GM19438 (cell line): ENCODE measurements at regions not wholly inside any gene's neighbourhood (a gene's known extent, or its start where the extent isn't known, plus 50 kb on each side); places are given as distances from the start of the nearest gene placed in this dataset.
"Not testable (repeated sequence)": the region's sequence is repeated elsewhere in the genome, so short reads cannot be mapped to it uniquely, and the experiment has no call there.

Experiments
- ATAC-seq: cut with Tn5 transposase; IDR thresholded peaks from one replicate; pipeline ENCODE4 v1.9.1; 2021; ENCODE audit warnings: low read depth; ENCODE audit not compliant: unreplicated experiment

DNA sequence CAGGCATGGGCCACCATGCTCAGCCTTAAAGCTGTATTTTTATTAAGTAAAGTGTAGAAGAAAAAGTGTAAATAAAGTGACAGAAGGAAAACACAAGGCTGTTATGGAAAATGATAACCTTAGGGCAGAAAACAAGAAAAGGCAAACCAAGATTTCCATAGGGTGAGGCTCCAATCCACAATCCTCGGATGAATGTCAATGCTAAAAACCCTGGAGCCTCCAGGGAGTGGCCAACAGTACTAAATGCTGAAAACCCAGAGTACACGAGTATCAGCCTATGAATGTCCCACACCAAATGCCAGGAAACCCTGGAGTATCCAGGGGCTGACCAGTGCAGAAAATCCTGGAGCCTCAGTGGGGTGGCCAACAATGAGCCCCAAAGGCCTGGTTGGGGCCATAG, 292.6 kb downstream of the RPIA start:
- not testable (repeated sequence) for ATAC-seq

DNA sequence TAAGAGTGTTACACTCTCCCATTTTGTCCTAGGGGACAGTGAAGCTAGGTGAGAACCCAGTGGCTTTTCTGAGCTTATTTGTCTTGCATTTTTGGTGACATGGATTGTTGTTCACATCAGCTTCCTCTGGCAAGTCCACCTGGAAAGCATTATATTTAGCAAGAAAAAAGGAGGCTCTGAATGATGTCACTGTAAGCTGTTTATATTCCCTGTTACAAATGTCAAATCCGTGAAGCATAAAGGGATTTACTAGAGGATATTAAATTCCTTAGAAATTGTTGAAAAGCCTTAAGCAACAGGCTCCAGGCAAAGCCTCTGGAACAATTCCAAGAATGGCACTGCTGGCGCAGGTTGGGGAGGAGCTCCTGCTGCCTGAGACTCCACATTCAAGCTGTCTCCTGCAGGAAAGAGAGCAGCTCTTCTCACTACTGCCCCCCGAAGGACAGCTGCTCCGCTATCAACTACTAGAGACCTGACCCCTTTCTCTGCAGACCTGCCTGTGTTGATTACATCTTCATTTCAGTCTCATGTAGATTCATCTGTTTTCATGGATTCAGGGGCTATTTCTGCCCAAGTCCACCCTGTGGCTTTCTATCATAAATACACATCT, 295.4 kb downstream of the RPIA start:
- not testable (repeated sequence) for ATAC-seq

GRCh38 chr2:88988617-88989016, 297.1 kb downstream of the RPIA start:
- not testable (repeated sequence) for ATAC-seq

- ATAC-seq: peak; percentile 56
Observed at GRCh38 chr2:88992819-88993218, 301.3 kb downstream of the RPIA start.

DNA sequence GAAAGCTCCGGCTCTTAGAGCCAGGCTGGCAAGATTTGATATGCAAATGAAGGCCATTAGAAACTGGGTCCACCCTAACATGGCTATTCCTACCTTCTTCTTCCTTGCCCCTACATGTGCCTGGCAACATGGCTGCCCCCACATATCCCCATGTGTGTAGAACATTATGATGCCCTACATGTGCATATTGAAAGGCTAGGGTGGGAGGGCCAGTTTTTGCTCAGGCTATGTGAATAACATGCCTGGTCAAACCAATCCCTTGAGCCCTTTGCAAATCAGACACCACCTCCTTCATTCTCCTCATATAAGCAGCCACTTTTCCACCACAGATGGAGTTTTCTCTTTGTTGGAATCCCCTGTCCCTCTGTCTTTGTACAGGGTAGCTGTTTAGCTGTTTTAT, 303.4 kb downstream of the RPIA start:
- not testable (repeated sequence) for ATAC-seq

- ATAC-seq: not testable (repeated sequence)
Observed at GRCh38 chr2:88996588-88996987, 305.1 kb downstream of the RPIA start.

- ATAC-seq: no peak
Observed at GRCh38 chr2:88999365-88999764, 307.9 kb downstream of the RPIA start.

- ATAC-seq: no peak
Observed at GRCh38 chr2:89000235-89000634, 308.8 kb downstream of the RPIA start.

DNA sequence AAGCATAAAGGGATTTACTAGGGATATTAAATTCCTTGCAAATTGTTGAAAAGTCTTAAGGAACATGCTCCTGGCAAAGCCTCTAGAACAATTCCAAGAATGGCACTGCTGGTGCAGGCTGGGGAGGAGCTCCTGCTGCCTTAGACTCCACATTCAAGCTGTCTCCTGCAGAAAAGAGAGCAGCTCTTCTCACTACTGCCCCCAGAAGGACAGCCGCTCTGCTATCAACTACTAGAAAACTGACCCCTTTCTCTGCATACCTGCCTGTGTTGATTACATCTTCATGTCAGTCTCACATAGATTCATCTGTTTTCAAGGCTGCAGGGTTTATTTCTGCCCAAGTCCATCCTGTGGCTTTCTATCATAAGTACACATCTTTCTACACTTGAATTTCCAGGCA, 312.8 kb downstream of the RPIA start:
- not testable (repeated sequence) for ATAC-seq

- not testable (repeated sequence) for ATAC-seq
Observed at GRCh38 chr2:89020566-89020965, 329.1 kb downstream of the RPIA start.

GRCh38 chr2:89026296-89026695, 334.8 kb downstream of the RPIA start:
- not testable (repeated sequence) for ATAC-seq

GRCh38 chr2:89027115-89027514, 335.6 kb downstream of the RPIA start:
- ATAC-seq: not testable (repeated sequence)

DNA sequence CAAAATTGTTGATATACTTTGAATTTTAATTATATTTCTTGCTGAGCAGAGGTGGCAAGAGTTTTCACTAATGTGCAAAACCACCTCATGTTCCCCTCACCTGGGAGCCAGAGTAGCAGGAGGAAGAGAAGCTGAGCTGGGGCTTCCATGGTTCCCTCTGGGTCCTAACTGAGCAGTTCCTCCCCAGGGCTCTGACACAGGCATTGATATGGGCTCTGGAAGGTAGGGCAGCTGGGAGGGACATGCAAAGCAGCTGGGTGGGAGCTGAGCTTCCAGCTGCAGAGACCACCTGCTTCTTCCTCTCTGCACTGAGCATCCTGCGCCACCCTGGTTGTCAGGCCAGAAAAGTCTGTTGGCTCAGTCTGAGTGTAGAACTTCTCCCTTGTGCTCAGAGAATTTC, 336.1 kb downstream of the RPIA start:
- not testable (repeated sequence) for ATAC-seq

DNA sequence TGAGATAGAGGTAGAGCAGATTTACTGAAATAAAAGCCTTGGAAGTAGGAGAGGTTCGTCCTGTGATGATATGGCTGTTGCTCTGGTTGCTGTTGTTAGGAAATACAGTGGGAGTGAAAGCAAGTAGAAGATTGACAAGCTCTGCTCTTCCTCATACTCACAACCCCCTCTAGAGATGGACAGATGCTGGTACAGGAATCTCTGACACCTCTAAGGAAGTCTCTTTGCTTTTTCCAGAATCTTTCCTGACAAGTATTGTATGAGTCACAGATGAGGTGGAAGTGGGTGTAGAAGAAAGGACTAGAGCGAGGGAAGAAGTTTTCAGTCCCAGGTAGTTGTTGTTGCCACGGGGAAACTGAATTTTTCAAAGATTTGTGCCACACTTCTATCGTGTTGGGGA, 337.8 kb downstream of the RPIA start:
- ATAC-seq: not testable (repeated sequence)

- not testable (repeated sequence) for ATAC-seq
Observed at GRCh38 chr2:89048138-89049066, 356.9 kb downstream of the RPIA start.

DNA sequence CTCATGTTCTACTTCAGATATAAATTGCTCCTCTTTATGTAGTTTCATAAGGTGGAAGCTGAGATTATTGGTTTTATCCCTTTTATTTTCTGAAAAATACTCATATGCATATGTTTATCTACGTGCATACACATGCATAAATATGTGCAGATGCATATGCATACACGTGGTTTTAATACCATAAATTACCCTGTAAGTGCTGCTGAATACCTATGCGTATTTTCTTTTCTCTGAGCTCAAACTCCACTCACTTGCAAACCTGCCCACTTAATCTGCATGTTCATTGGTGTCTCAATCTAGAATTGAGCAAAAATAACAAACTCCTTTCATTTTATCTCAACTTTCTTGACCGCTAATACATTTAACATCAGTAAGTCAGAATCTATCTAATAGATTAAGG, 367.1 kb downstream of the RPIA start:
- ATAC-seq: not testable (repeated sequence)

GRCh38 chr2:89061174-89061573, 369.7 kb downstream of the RPIA start:
- ATAC-seq: not testable (repeated sequence)

DNA sequence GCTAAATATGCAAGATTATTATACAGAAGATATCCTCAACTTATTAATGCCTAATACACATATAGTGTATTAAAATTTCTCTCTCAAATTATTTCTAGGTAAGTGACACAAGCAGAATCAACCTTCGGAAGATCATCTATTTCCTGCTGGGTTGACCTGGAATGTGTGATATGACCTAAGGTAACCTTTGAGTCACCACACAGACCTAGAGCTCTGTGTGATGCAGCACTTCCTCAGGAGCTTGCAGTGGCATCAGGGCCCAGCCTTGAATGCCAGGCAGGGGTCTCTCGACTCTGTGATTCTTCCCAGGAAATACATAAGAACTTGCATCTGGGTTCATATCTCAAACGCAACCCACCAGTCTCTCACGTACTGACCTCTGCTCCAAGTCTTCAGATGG, 385.3 kb downstream of the RPIA start:
- not testable (repeated sequence) for ATAC-seq

GRCh38 chr2:89092911-89093310, 401.4 kb downstream of the RPIA start:
- not testable (repeated sequence) for ATAC-seq

DNA sequence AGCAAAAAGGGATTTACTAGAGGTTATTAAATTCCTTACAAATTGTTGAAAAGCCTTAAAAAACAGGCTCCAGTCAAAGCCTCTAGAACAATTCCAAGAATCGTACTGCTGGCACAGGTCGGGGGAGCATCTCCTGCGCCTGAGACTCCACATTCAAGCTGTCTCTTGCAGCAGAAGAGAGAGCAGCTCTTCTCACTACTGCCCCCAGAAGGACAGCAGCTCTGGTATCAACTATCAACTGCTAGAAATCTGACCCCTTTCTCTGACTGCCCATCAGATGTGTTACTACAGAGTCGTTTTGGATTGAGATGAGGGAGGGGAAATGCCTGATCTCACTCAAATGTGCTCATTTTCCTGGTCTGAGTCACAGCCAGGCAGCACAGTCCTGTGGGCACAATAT, 403.6 kb downstream of the RPIA start:
- not testable (repeated sequence) for ATAC-seq

GRCh38 chr2:89102587-89102986, 411.1 kb downstream of the RPIA start:
- ATAC-seq: not testable (repeated sequence)
